GM12891 (cell line): ENCODE measurements at regions not wholly inside any gene's neighbourhood (a gene's known extent, or its start where the extent isn't known, plus 50 kb on each side); places are given as distances from the start of the nearest gene placed in this dataset.

Source experiments
- PAX5 ChIP-seq: IDR thresholded peaks from 2 replicates; pipeline ENCODE4 v1.6.1; 2011; ENCODE audit warnings: low read length, moderate library complexity, mild to moderate bottlenecking; ENCODE audit not compliant: insufficient read depth, severe bottlenecking
- POLR2A ChIP-seq: IDR thresholded peaks from 2 replicates; pipeline ENCODE4 v1.6.1; 2011; ENCODE audit warnings: low read depth, low read length, control low read depth
- POLR2AphosphoS5 ChIP-seq: IDR thresholded peaks from 2 replicates; pipeline ENCODE4 v1.6.1; 2011; ENCODE audit warnings: low read depth, low read length, control low read depth
- POU2F2 ChIP-seq: IDR thresholded peaks from 2 replicates; pipeline ENCODE4 v1.6.1; 2011; ENCODE audit warnings: low read depth, mild to moderate bottlenecking, control low read depth, low read length, moderate library complexity
- SPI1 ChIP-seq: IDR thresholded peaks from 2 replicates; pipeline ENCODE4 v1.6.1; 2011; ENCODE audit warnings: low read depth, low read length, control low read depth
- TAF1 ChIP-seq: IDR thresholded peaks from 2 replicates; pipeline ENCODE4 v1.6.1; 2011; ENCODE audit warnings: low read depth, low read length, control low read depth

DNA sequence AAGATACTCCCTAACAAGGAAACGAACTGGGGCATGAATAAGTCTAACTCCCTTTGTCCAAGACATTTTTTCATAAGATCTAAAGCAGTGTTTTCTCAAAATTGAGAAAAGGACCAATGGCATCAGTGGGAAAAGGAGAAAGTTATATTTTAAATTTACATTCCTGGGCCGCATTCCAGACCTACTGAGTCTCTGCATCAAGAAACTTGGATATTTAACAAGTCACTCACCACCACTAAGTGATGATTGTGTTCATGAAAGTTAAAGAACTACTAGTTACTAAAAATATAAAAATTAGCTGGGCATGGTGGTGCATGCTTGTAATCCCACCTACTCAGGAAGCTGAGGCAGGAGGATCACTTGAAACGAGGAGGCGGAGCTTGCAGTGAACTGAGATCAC is 149.6 kb upstream of the MEOX2 start:
- no peak for TF ChIP-seq POLR2A
- no peak for TF ChIP-seq TAF1
- TF ChIP-seq POLR2AphosphoS5: no peak
- no peak for TF ChIP-seq SPI1
- no peak for TF ChIP-seq POU2F2
- TF ChIP-seq PAX5: no peak
